HepG2 (cell line): ENCODE measurements at regions not wholly inside any gene's neighbourhood (a gene's known extent, or its start where the extent isn't known, plus 50 kb on each side); places are given as distances from the start of the nearest gene placed in this dataset.

ENCODE experiments used
- DDIT3 ChIP-seq: sonication (generic); formaldehyde crosslinking; IDR thresholded peaks from 2 replicates; pipeline ENCODE4 v1.4.0; 2020; ENCODE audit warnings: mild to moderate bottlenecking, missing genetic modification reagents
- GFI1 ChIP-seq: sonication (generic); formaldehyde crosslinking; IDR thresholded peaks from 2 replicates; pipeline ENCODE4 v1.5.0; 2020; ENCODE audit warnings: missing genetic modification reagents, mild to moderate bottlenecking, borderline replicate concordance
- JUND ChIP-seq: sonication (generic); formaldehyde crosslinking; IDR thresholded peaks from 2 replicates; pipeline ENCODE4 v1.8.0; 2022; ENCODE audit warnings: mild to moderate bottlenecking, missing genetic modification reagents
- NBN ChIP-seq: fragments of 450-650 bp; conservative IDR thresholded peaks from 2 replicates; pipeline ENCODE4 v1.6.1; 2017
- PAX8 ChIP-seq: sonication (generic); formaldehyde crosslinking; IDR thresholded peaks from 2 replicates; pipeline ENCODE4 v1.8.0; 2022; ENCODE audit warnings: mild to moderate bottlenecking, missing genetic modification reagents, borderline replicate concordance
- REL ChIP-seq: sonication (generic); formaldehyde crosslinking; conservative IDR thresholded peaks from 2 replicates; pipeline ENCODE4 v1.8.0; 2022; ENCODE audit warnings: mild to moderate bottlenecking, missing genetic modification reagents, moderate library complexity
- TSC22D2 ChIP-seq: sonication (generic); formaldehyde crosslinking; IDR thresholded peaks from 2 replicates; pipeline ENCODE4 v1.5.1; 2020; ENCODE audit warnings: missing genetic modification reagents, mild to moderate bottlenecking, borderline replicate concordance
- ZBED4 ChIP-seq: sonication (generic); formaldehyde crosslinking; IDR thresholded peaks from 2 replicates; pipeline ENCODE4 v1.4.0; 2020; ENCODE audit warnings: missing genetic modification reagents, borderline replicate concordance
- ZNF232 ChIP-seq: sonication (generic); formaldehyde crosslinking; IDR thresholded peaks from 2 replicates; pipeline ENCODE4 v1.4.0; 2020; ENCODE audit warnings: missing genetic modification reagents, borderline replicate concordance
- ZNF331 ChIP-seq: sonication (generic); formaldehyde crosslinking; IDR thresholded peaks from 2 replicates; pipeline ENCODE4 v1.4.0; 2020; ENCODE audit warnings: missing genetic modification reagents
- ZNF616 ChIP-seq: sonication (generic); formaldehyde crosslinking; IDR thresholded peaks from 2 replicates; pipeline ENCODE4 v1.5.0; 2020; ENCODE audit warnings: low read depth, mild to moderate bottlenecking, missing genetic modification reagents
- TF ChIP-seq, protein P1 (sequence below), 2 experiments: fragments of 450-650 bp in 1 of 2; sonication (generic) in 1 of 2; formaldehyde crosslinking in 1 of 2; IDR thresholded peaks; 2 replicates each; pipeline versions ENCODE4 v1.6.1 to v1.8.0; 2016 to 2022; ENCODE audit warnings: antibody characterized with exemption in 1 of 2, mild to moderate bottlenecking in 1 of 2, missing genetic modification reagents in 1 of 2
- TF ChIP-seq, protein P2 (sequence below): sonication (generic); formaldehyde crosslinking; IDR thresholded peaks from 2 replicates; pipeline ENCODE4 v1.5.0; 2020; ENCODE audit warnings: mild to moderate bottlenecking, missing genetic modification reagents

DNA sequence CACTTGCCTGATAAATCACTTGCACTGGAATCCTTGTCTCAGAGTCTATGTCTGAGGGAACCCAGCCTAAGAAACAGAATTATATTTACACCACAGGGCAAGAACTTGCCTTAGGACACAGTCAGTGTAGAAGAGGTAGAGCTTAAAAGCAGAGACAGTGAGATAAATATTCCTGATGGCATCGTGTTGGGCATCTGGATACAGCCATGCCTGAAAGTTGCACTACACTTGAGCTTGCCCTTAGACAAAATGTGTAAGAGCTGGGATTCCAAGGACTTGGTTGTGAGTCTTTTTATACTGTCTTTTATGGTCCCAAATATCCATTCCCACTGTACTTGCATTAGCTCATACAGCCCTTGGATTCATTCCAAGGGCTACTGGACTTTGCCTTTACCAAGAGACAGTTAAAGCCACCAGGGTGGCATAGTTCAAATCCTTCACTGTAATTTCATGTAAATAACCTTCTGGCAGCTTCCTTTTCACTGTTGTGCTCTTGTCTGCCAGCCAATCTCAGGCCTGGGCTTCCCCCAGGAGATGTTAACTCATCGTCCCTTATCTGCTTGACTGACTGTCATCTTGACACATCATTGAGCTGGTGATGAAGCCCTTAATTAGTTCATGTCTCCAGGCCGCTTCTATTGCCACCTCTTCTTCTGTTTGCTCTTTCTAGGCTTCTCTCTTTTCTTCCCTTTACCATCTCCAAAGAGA, 577.9 kb upstream of the TBX3 start (continued):
- TF ChIP-seq ZBED4 (CRISPR knock-in tag) (no peak; the same call in 1 of the 2 replicates), ZNF331 (CRISPR knock-in tag) (no peak), NBN (no peak), GFI1 (CRISPR knock-in tag) (no peak), TSC22D2 (CRISPR knock-in tag) (no peak), ZNF232 (CRISPR knock-in tag) (no peak), JUND (CRISPR knock-in tag) (no peak), ZNF616 (CRISPR knock-in tag) (no peak), REL (no peak), PAX8 (CRISPR knock-in tag) (no peak), DDIT3 (CRISPR knock-in tag) (no peak)
- TF ChIP-seq, protein P1, sequence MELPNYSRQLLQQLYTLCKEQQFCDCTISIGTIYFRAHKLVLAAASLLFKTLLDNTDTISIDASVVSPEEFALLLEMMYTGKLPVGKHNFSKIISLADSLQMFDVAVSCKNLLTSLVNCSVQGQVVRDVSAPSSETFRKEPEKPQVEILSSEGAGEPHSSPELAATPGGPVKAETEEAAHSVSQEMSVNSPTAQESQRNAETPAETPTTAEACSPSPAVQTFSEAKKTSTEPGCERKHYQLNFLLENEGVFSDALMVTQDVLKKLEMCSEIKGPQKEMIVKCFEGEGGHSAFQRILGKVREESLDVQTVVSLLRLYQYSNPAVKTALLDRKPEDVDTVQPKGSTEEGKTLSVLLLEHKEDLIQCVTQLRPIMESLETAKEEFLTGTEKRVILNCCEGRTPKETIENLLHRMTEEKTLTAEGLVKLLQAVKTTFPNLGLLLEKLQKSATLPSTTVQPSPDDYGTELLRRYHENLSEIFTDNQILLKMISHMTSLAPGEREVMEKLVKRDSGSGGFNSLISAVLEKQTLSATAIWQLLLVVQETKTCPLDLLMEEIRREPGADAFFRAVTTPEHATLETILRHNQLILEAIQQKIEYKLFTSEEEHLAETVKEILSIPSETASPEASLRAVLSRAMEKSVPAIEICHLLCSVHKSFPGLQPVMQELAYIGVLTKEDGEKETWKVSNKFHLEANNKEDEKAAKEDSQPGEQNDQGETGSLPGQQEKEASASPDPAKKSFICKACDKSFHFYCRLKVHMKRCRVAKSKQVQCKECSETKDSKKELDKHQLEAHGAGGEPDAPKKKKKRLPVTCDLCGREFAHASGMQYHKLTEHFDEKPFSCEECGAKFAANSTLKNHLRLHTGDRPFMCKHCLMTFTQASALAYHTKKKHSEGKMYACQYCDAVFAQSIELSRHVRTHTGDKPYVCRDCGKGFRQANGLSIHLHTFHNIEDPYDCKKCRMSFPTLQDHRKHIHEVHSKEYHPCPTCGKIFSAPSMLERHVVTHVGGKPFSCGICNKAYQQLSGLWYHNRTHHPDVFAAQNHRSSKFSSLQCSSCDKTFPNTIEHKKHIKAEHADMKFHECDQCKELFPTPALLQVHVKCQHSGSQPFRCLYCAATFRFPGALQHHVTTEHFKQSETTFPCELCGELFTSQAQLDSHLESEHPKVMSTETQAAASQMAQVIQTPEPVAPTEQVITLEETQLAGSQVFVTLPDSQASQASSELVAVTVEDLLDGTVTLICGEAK (IDR thresholded peaks at IDR 0.05), result no peak
- TF ChIP-seq, protein P1 (CRISPR knock-in tag; IDR thresholded peaks at IDR 0.05), result no peak
- TF ChIP-seq, protein P2, sequence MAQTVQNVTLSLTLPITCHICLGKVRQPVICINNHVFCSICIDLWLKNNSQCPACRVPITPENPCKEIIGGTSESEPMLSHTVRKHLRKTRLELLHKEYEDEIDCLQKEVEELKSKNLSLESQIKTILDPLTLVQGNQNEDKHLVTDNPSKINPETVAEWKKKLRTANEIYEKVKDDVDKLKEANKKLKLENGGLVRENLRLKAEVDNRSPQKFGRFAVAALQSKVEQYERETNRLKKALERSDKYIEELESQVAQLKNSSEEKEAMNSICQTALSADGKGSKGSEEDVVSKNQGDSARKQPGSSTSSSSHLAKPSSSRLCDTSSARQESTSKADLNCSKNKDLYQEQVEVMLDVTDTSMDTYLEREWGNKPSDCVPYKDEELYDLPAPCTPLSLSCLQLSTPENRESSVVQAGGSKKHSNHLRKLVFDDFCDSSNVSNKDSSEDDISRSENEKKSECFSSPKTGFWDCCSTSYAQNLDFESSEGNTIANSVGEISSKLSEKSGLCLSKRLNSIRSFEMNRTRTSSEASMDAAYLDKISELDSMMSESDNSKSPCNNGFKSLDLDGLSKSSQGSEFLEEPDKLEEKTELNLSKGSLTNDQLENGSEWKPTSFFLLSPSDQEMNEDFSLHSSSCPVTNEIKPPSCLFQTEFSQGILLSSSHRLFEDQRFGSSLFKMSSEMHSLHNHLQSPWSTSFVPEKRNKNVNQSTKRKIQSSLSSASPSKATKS, result no peak
